ENCODE measurements at regions not wholly inside any gene's neighbourhood (a gene's known extent, or its start where the extent isn't known, plus 50 kb on each side); places are given as distances from the start of the nearest gene placed in this dataset.

DNA sequence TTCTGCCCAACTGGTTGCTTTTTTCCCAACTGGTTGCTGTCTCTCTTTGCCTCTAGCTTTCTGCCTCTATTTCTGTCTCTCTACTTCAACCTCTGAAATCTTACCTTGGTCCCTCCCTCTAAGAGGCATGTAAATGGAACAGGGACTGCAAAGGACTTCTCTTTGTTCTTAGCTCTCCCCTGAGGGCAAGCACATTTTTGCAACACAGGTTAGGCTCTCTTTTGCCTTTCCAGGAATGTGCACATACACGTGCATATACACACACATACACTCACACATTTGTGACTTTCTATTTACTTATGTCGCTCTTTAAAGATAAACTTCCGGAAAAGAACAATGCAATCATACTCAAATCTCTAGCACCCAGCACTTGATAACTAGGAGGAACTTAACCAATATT is 262.6 kb upstream of the DDX18 start:
- TF ChIP-seq, protein P1, sequence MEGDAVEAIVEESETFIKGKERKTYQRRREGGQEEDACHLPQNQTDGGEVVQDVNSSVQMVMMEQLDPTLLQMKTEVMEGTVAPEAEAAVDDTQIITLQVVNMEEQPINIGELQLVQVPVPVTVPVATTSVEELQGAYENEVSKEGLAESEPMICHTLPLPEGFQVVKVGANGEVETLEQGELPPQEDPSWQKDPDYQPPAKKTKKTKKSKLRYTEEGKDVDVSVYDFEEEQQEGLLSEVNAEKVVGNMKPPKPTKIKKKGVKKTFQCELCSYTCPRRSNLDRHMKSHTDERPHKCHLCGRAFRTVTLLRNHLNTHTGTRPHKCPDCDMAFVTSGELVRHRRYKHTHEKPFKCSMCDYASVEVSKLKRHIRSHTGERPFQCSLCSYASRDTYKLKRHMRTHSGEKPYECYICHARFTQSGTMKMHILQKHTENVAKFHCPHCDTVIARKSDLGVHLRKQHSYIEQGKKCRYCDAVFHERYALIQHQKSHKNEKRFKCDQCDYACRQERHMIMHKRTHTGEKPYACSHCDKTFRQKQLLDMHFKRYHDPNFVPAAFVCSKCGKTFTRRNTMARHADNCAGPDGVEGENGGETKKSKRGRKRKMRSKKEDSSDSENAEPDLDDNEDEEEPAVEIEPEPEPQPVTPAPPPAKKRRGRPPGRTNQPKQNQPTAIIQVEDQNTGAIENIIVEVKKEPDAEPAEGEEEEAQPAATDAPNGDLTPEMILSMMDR (IDR thresholded peaks at IDR 0.05 in 2 of 3, conservative IDR thresholded peaks at IDR 0.05 in 1 of 3; ENCODE audit: borderline replicate concordance in 1 of 3, insufficient read depth in 1 of 3, low read depth in 2 of 3, low read length in 2 of 3): no peak
- TF ChIP-seq TCF7L2 (IDR thresholded peaks at IDR 0.05; ENCODE audit: borderline replicate concordance, extremely low read depth, insufficient read depth, insufficient read length) (no peak), SIN3A (IDR thresholded peaks at IDR 0.05; ENCODE audit: low read depth) (no peak), POLR2AphosphoS5 (IDR thresholded peaks at IDR 0.05; ENCODE audit: low read depth, low read length) (no peak), POLR2A (IDR thresholded peaks at IDR 0.05; ENCODE audit: borderline replicate concordance, extremely low read depth, insufficient read depth, insufficient read length) (no peak), SP1 (IDR thresholded peaks at IDR 0.05; ENCODE audit: low read depth) (no peak), ELF1 (IDR thresholded peaks at IDR 0.05; ENCODE audit: borderline replicate concordance, low read depth) (no peak), CEBPB (IDR thresholded peaks at IDR 0.05; ENCODE audit: low read depth) (no peak), EZH2 (IDR thresholded peaks at IDR 0.05) (no peak)
- TF ChIP-seq, protein P2, sequence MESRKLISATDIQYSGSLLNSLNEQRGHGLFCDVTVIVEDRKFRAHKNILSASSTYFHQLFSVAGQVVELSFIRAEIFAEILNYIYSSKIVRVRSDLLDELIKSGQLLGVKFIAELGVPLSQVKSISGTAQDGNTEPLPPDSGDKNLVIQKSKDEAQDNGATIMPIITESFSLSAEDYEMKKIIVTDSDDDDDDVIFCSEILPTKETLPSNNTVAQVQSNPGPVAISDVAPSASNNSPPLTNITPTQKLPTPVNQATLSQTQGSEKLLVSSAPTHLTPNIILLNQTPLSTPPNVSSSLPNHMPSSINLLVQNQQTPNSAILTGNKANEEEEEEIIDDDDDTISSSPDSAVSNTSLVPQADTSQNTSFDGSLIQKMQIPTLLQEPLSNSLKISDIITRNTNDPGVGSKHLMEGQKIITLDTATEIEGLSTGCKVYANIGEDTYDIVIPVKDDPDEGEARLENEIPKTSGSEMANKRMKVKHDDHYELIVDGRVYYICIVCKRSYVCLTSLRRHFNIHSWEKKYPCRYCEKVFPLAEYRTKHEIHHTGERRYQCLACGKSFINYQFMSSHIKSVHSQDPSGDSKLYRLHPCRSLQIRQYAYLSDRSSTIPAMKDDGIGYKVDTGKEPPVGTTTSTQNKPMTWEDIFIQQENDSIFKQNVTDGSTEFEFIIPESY (IDR thresholded peaks at IDR 0.05; ENCODE audit: extremely low read depth, insufficient replicate concordance, low read length): no peak
- TF ChIP-seq, protein P3, sequence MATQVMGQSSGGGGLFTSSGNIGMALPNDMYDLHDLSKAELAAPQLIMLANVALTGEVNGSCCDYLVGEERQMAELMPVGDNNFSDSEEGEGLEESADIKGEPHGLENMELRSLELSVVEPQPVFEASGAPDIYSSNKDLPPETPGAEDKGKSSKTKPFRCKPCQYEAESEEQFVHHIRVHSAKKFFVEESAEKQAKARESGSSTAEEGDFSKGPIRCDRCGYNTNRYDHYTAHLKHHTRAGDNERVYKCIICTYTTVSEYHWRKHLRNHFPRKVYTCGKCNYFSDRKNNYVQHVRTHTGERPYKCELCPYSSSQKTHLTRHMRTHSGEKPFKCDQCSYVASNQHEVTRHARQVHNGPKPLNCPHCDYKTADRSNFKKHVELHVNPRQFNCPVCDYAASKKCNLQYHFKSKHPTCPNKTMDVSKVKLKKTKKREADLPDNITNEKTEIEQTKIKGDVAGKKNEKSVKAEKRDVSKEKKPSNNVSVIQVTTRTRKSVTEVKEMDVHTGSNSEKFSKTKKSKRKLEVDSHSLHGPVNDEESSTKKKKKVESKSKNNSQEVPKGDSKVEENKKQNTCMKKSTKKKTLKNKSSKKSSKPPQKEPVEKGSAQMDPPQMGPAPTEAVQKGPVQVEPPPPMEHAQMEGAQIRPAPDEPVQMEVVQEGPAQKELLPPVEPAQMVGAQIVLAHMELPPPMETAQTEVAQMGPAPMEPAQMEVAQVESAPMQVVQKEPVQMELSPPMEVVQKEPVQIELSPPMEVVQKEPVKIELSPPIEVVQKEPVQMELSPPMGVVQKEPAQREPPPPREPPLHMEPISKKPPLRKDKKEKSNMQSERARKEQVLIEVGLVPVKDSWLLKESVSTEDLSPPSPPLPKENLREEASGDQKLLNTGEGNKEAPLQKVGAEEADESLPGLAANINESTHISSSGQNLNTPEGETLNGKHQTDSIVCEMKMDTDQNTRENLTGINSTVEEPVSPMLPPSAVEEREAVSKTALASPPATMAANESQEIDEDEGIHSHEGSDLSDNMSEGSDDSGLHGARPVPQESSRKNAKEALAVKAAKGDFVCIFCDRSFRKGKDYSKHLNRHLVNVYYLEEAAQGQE (IDR thresholded peaks at IDR 0.05; ENCODE audit: low read depth): no peak
